WTC11 (cell line): ENCODE measurements at regions not wholly inside any gene's neighbourhood (a gene's known extent, or its start where the extent isn't known, plus 50 kb on each side); places are given as distances from the start of the nearest gene placed in this dataset.

Experiments
- ATAC-seq: fragments of 200-7000 bp; cut with Tn5 transposase; 2 replicates; pipeline ENCODE4 v1.10.0; 2021; ENCODE audit warnings: mild to moderate bottlenecking, moderate library complexity
- CTCF ChIA-PET: fragments of 300-600 bp; sonication (Branson Sonifier 250); formaldehyde crosslinking; loops from one replicate; lab custom pipeline; 2021; ENCODE audit warnings: antibody characterized with exemption; lab: Charles Lee
- POLR2A ChIA-PET: fragments of 350-600 bp; sonication (Branson Sonifier 250); formaldehyde crosslinking; loops from one replicate; lab custom pipeline; 2021; ENCODE audit warnings: antibody characterized with exemption; lab: Charles Lee
- DNase-seq: peaks from one replicate; pipeline ENCODE4 v3.0.0; 2021; ENCODE audit warnings: low spot score
- H3K27ac Mint-ChIP-seq: 2 replicates; pipeline ENCODE4 v1.8.0; 2021; ENCODE audit warnings: mixed read lengths
- H3K27me3 Mint-ChIP-seq: 2 replicates; pipeline ENCODE4 v1.8.0; 2021; ENCODE audit warnings: low read depth, mild to moderate bottlenecking, moderate library complexity, mixed read lengths
- H3K36me3 Mint-ChIP-seq: 2 replicates; pipeline ENCODE4 v1.8.0; 2021; ENCODE audit warnings: mixed read lengths
- H3K4me1 Mint-ChIP-seq: 2 replicates; pipeline ENCODE4 v1.8.0; 2022; ENCODE audit warnings: mixed read lengths
- H3K4me3 Mint-ChIP-seq: 2 replicates; pipeline ENCODE4 v1.8.0; 2021; ENCODE audit warnings: mild to moderate bottlenecking, moderate library complexity, mixed read lengths
- H3K9me3 Mint-ChIP-seq: 2 replicates; pipeline ENCODE4 v1.8.0; 2021; ENCODE audit warnings: mixed read lengths
- ESRRA ChIP-seq: sonication (generic); formaldehyde crosslinking; IDR thresholded peaks from 2 replicates; pipeline ENCODE4 v1.8.1; 2022; ENCODE audit warnings: mild to moderate bottlenecking, missing genetic modification reagents, borderline replicate concordance
- GRHL2 ChIP-seq: fragments of 250-450 bp; sonication (Bioruptor Pico); IDR thresholded peaks from 2 replicates; pipeline ENCODE4 v1.8.0; 2022; ENCODE audit warnings: mild to moderate bottlenecking, moderate library complexity; ENCODE audit not compliant: insufficient replicate concordance, severe bottlenecking
- MYBL2 ChIP-seq: sonication (generic); formaldehyde crosslinking; IDR thresholded peaks from 2 replicates; pipeline ENCODE4 v1.8.1; 2023; ENCODE audit warnings: mild to moderate bottlenecking, moderate library complexity, missing genetic modification reagents
- NFATC4 ChIP-seq: fragments of 250-450 bp; sonication (Bioruptor Pico); IDR thresholded peaks from 2 replicates; pipeline ENCODE4 v1.9.0; 2021; ENCODE audit warnings: mild to moderate bottlenecking
- RORB ChIP-seq: fragments of 250-450 bp; sonication (Bioruptor Pico); IDR thresholded peaks from 2 replicates; pipeline ENCODE4 v1.9.0; 2021; ENCODE audit warnings: mild to moderate bottlenecking
- TCF7 ChIP-seq: sonication (generic); formaldehyde crosslinking; IDR thresholded peaks from 2 replicates; pipeline ENCODE4 v1.8.0; 2022; ENCODE audit warnings: mild to moderate bottlenecking, low read depth, missing genetic modification reagents, moderate library complexity
- TP53 ChIP-seq: sonication (generic); formaldehyde crosslinking; IDR thresholded peaks from 2 replicates; pipeline ENCODE4 v1.8.1; 2023; ENCODE audit warnings: mild to moderate bottlenecking, missing genetic modification reagents
- ZNF219 ChIP-seq: sonication (generic); formaldehyde crosslinking; IDR thresholded peaks from 2 replicates; pipeline ENCODE4 v1.8.0; 2023; ENCODE audit warnings: missing genetic modification reagents, mild to moderate bottlenecking, borderline replicate concordance
- TF ChIP-seq, protein P1 (sequence below): sonication (generic); formaldehyde crosslinking; IDR thresholded peaks from 2 replicates; pipeline ENCODE4 v1.8.0; 2022; ENCODE audit warnings: missing genetic modification reagents
- TF ChIP-seq, protein P2 (sequence below): sonication (generic); formaldehyde crosslinking; IDR thresholded peaks from 2 replicates; pipeline ENCODE4 v1.8.0; 2023; ENCODE audit warnings: missing genetic modification reagents, mild to moderate bottlenecking, borderline replicate concordance
- TF ChIP-seq, protein P3 (sequence below): fragments of 250-450 bp; sonication (Bioruptor Pico); IDR thresholded peaks from 2 replicates; pipeline ENCODE4 v1.9.0; 2021; ENCODE audit warnings: mild to moderate bottlenecking
- TF ChIP-seq, protein P4 (sequence below): fragments of 250-450 bp; sonication (Bioruptor Pico); IDR thresholded peaks from 2 replicates; pipeline ENCODE4 v1.9.0; 2021; ENCODE audit warnings: mild to moderate bottlenecking
- TF ChIP-seq, protein P5 (sequence below): sonication (generic); formaldehyde crosslinking; IDR thresholded peaks from 2 replicates; pipeline ENCODE4 v1.8.1; 2023; ENCODE audit warnings: mild to moderate bottlenecking, missing genetic modification reagents, moderate library complexity

DNA sequence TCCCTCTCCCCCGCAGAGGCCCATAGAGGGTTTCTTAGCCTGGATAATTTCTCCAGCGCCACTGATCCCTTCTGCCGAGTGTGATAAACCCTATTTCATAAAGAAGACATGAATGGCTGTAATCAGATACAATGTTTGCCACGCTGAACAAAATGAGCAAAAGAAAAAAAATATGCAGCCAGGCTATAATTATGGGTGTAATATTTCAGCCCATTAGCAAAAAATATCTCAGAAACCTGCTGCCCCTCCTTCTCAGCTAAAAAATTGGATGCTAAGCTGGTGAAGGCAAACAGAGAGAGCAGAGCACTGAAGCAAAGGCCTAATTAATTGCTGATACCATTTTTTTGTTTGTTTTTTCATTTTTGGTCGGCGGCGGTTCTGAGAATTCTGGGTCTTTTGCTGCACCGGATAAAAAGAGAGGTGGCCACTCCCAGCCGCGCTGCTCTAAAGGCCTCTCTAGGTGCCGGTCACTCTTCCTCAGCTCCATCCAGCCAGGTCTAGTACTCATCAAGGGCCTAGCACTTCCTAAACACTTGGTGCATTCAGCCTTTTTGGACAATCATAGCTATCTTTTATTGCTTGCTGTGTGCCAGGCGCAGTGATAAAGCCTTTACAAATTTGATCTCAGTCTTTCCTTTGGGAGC is 128.7 kb upstream of the TLE3 start:
- Mint-ChIP-seq H3K4me1 (peaks cover 10% of the 10 kb centered on the region), H3K27ac (no peak overlapping the region), H3K4me3 (no peak overlapping the region), H3K27me3 (peaks cover under 1% of the 10 kb centered on the region; the same call in 1 of the 2 replicates), H3K9me3 (peaks cover 25% of the 10 kb centered on the region), H3K36me3 (peaks cover 11% of the 10 kb centered on the region)
- TF ChIP-seq GRHL2 (CRISPR knock-in tag) (no peak), NFATC4 (no peak), ESRRA (CRISPR knock-in tag) (no peak)
- TF ChIP-seq, protein P1, sequence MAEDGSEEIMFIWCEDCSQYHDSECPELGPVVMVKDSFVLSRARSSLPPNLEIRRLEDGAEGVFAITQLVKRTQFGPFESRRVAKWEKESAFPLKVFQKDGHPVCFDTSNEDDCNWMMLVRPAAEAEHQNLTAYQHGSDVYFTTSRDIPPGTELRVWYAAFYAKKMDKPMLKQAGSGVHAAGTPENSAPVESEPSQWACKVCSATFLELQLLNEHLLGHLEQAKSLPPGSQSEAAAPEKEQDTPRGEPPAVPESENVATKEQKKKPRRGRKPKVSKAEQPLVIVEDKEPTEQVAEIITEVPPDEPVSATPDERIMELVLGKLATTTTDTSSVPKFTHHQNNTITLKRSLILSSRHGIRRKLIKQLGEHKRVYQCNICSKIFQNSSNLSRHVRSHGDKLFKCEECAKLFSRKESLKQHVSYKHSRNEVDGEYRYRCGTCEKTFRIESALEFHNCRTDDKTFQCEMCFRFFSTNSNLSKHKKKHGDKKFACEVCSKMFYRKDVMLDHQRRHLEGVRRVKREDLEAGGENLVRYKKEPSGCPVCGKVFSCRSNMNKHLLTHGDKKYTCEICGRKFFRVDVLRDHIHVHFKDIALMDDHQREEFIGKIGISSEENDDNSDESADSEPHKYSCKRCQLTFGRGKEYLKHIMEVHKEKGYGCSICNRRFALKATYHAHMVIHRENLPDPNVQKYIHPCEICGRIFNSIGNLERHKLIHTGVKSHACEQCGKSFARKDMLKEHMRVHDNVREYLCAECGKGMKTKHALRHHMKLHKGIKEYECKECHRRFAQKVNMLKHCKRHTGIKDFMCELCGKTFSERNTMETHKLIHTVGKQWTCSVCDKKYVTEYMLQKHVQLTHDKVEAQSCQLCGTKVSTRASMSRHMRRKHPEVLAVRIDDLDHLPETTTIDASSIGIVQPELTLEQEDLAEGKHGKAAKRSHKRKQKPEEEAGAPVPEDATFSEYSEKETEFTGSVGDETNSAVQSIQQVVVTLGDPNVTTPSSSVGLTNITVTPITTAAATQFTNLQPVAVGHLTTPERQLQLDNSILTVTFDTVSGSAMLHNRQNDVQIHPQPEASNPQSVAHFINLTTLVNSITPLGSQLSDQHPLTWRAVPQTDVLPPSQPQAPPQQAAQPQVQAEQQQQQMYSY (CRISPR knock-in tag), result no peak
- TF ChIP-seq, protein P2, sequence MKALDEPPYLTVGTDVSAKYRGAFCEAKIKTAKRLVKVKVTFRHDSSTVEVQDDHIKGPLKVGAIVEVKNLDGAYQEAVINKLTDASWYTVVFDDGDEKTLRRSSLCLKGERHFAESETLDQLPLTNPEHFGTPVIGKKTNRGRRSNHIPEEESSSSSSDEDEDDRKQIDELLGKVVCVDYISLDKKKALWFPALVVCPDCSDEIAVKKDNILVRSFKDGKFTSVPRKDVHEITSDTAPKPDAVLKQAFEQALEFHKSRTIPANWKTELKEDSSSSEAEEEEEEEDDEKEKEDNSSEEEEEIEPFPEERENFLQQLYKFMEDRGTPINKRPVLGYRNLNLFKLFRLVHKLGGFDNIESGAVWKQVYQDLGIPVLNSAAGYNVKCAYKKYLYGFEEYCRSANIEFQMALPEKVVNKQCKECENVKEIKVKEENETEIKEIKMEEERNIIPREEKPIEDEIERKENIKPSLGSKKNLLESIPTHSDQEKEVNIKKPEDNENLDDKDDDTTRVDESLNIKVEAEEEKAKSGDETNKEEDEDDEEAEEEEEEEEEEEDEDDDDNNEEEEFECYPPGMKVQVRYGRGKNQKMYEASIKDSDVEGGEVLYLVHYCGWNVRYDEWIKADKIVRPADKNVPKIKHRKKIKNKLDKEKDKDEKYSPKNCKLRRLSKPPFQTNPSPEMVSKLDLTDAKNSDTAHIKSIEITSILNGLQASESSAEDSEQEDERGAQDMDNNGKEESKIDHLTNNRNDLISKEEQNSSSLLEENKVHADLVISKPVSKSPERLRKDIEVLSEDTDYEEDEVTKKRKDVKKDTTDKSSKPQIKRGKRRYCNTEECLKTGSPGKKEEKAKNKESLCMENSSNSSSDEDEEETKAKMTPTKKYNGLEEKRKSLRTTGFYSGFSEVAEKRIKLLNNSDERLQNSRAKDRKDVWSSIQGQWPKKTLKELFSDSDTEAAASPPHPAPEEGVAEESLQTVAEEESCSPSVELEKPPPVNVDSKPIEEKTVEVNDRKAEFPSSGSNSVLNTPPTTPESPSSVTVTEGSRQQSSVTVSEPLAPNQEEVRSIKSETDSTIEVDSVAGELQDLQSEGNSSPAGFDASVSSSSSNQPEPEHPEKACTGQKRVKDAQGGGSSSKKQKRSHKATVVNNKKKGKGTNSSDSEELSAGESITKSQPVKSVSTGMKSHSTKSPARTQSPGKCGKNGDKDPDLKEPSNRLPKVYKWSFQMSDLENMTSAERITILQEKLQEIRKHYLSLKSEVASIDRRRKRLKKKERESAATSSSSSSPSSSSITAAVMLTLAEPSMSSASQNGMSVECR (CRISPR knock-in tag), result no peak
- TF ChIP-seq, protein P3, sequence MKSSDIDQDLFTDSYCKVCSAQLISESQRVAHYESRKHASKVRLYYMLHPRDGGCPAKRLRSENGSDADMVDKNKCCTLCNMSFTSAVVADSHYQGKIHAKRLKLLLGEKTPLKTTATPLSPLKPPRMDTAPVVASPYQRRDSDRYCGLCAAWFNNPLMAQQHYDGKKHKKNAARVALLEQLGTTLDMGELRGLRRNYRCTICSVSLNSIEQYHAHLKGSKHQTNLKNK (CRISPR knock-in tag), result no peak
- DNase-seq, result no peak
- ChIA-PET CTCF (interaction anchor here (0.8 kb wide), 1 partner anchor 125 kb away, joined by 3 read pairs; no protein-coding TSS in a partner anchor), POLR2A (no interaction called here)
- no peak for ATAC-seq

DNA sequence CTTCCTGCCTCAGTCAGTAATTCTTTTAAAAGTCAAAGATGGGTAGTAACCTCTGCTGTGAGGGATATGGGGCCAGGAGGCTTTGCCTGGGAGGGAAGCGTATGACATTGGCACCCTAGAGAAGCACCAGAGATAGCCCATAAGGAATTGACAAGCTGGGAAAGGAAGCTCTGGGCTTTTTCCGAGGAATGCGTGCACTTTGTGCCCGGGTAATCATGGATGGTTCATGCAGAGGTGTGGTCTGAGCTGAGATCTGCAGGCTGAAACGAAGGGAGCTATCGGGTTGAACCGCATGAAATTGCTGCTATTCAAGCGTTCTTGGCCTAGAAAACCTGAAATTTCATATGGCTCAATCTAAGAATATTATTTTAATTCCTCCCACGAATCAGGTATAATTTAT is 127.7 kb upstream of the TLE3 start:
- no peak overlapping the region for H3K4me3 Mint-ChIP-seq
- POLR2A ChIA-PET, result interaction anchor here (1.1 kb wide), 1 partner anchor 9 kb away, joined by 4 read pairs; no protein-coding TSS in a partner anchor
- DNase-seq (no peak), ATAC-seq (no peak)
- peaks cover 19% of the 10 kb centered on the region for H3K9me3 Mint-ChIP-seq
- H3K36me3 Mint-ChIP-seq, result peaks cover 10% of the 10 kb centered on the region
- TF ChIP-seq ZNF219 (CRISPR knock-in tag) (no peak), TCF7 (no peak), RORB (CRISPR knock-in tag) (no peak), TP53 (no peak), MYBL2 (CRISPR knock-in tag) (no peak)
- TF ChIP-seq, protein P4, sequence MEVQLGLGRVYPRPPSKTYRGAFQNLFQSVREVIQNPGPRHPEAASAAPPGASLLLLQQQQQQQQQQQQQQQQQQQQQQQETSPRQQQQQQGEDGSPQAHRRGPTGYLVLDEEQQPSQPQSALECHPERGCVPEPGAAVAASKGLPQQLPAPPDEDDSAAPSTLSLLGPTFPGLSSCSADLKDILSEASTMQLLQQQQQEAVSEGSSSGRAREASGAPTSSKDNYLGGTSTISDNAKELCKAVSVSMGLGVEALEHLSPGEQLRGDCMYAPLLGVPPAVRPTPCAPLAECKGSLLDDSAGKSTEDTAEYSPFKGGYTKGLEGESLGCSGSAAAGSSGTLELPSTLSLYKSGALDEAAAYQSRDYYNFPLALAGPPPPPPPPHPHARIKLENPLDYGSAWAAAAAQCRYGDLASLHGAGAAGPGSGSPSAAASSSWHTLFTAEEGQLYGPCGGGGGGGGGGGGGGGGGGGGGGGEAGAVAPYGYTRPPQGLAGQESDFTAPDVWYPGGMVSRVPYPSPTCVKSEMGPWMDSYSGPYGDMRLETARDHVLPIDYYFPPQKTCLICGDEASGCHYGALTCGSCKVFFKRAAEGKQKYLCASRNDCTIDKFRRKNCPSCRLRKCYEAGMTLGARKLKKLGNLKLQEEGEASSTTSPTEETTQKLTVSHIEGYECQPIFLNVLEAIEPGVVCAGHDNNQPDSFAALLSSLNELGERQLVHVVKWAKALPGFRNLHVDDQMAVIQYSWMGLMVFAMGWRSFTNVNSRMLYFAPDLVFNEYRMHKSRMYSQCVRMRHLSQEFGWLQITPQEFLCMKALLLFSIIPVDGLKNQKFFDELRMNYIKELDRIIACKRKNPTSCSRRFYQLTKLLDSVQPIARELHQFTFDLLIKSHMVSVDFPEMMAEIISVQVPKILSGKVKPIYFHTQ (CRISPR knock-in tag), result no peak
- TF ChIP-seq, protein P5, sequence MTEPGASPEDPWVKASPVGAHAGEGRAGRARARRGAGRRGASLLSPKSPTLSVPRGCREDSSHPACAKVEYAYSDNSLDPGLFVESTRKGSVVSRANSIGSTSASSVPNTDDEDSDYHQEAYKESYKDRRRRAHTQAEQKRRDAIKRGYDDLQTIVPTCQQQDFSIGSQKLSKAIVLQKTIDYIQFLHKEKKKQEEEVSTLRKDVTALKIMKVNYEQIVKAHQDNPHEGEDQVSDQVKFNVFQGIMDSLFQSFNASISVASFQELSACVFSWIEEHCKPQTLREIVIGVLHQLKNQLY, result no peak
- TF ChIP-seq, all 79 proteins: peak for 0
- H3K4me1 Mint-ChIP-seq, result peaks cover 10% of the 10 kb centered on the region
- no peaks in the 10 kb centered on the region for H3K27me3 Mint-ChIP-seq
- CTCF ChIA-PET, result interaction anchor here (0.6 kb wide), 1 partner anchor 282 kb away, joined by 3 read pairs; no protein-coding TSS in a partner anchor
- no peak overlapping the region for H3K27ac Mint-ChIP-seq
